ENCODE measurements at regions not wholly inside any gene's neighbourhood (a gene's known extent, or its start where the extent isn't known, plus 50 kb on each side); places are given as distances from the start of the nearest gene placed in this dataset.
"Not testable (repeated sequence)": the region's sequence is repeated elsewhere in the genome, so short reads cannot be mapped to it uniquely, and the experiment has no call there.

DNA sequence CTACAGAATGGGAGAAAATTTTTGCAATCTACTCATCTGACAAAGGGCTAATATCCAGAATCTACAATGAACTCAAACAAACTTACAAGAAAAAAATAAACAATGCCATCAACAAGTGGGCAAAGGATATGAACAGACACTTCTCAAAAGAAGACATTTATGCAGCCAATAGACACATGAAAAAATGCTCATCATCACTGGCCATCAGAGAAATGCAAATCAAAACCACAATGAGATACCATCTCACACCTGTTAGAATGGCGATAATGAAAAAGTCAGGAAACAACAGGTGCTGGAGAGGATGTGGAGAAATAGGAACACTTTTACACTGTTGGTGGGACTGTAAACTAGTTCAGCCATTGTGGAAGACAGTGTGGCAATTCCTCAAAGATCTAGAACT lies 60.3 kb upstream of the XAGE2 start:
- H3K4me3 ChIP-seq (ENCODE audit: low read length); H3K27ac ChIP-seq (ENCODE audit: low read depth, low read length): not testable (repeated sequence)

More for the DNA sequence above, 60.3 kb upstream of the XAGE2 start:
- not testable (repeated sequence) for H3K27me3 ChIP-seq (ENCODE audit: control insufficient read depth, low read length); H3F3A ChIP-seq (ENCODE audit: control insufficient read depth, insufficient read depth); H4K20me1 ChIP-seq (ENCODE audit: control insufficient read depth, insufficient read depth, low read depth, low read length); H3K9me3 ChIP-seq (ENCODE audit: control insufficient read depth, insufficient read depth, low read length); H3K79me2 ChIP-seq (ENCODE audit: control insufficient read depth, low read length); H3K4me1 ChIP-seq (ENCODE audit: control insufficient read depth, low read length); H3K9me2 ChIP-seq (replicated peaks; ENCODE audit: control insufficient read depth, low read length); H3K4me2 ChIP-seq (ENCODE audit: low read length); H3K36me3 ChIP-seq (ENCODE audit: control insufficient read depth, low read length)

Measured in DOHH2 (cell line).